GM12878 (cell line): ENCODE measurements at regions not wholly inside any gene's neighbourhood (a gene's known extent, or its start where the extent isn't known, plus 50 kb on each side); places are given as distances from the start of the nearest gene placed in this dataset.

Experiments used
- ATAC-seq: fragments of 200-7000 bp; cut with Tn5 transposase; 3 replicates; pipeline ENCODE4 v1.9.1; 2020; ENCODE audit warnings: mild to moderate bottlenecking, moderate library complexity
- BruUV-seq: library from RNA; stranded (reverse); fragments of 400-500 nt; replicated peaks from 2 replicates; lab custom pipeline; 2021; lab: Mats Ljungman, UMichigan
- CTCF ChIA-PET: fragments of 300-600 bp; sonication (Branson Sonifier 250); formaldehyde crosslinking; extraction: SDS; loops from one replicate; lab custom pipeline; 2021; ENCODE audit warnings: inconsistent platforms; lab: Yijun Ruan, JAX
- POLR2A ChIA-PET: fragments of 350-600 bp; formaldehyde crosslinking; extraction: SDS; loops from one replicate; lab custom pipeline; 2021; ENCODE audit warnings: inconsistent platforms; lab: Charles Lee
- RAD21 ChIA-PET: fragments of 300-600 bp; sonication (Branson Sonifier 250); formaldehyde crosslinking; loops from one replicate; lab custom pipeline; 2023; ENCODE audit warnings: antibody characterized with exemption; ENCODE audit not compliant: unreplicated experiment; lab: Charles Lee
- SMC1A ChIA-PET: fragments of 300-600 bp; sonication (Branson Sonifier 250); formaldehyde crosslinking; loops from one replicate; lab custom pipeline; 2023; ENCODE audit not compliant: unreplicated experiment, uncharacterized antibody; lab: Charles Lee
- DNase-seq: peaks from one replicate; pipeline ENCODE4 v3.0.0-alpha.2; 2011; ENCODE audit warnings: low read depth, low spot score
- FAIRE-seq: peaks from 3 replicates; lab custom pipeline; 2011; peaks lifted over from hg19 to GRCh38; lab: Jason Lieb, UNC
- H2AFZ ChIP-seq: 2 replicates; pipeline ENCODE4 v1.6.0; 2011; ENCODE audit warnings: low read depth, low read length, control low read depth; ENCODE audit not compliant: control insufficient read depth
- H3K27ac ChIP-seq: 2 replicates; pipeline ENCODE4 v1.5.1; 2011; ENCODE audit warnings: control low read depth; ENCODE audit not compliant: control insufficient read depth, insufficient read depth
- H3K27me3 ChIP-seq, 2 experiments: replicated peaks in 1 of 2; 2 replicates each; pipeline versions ENCODE4 v1.6.0 to v1.6.1; 2011; ENCODE audit warnings: low read length in 1 of 2; ENCODE audit not compliant: control insufficient read depth in 2 of 2, insufficient read depth in 2 of 2
- H3K36me3 ChIP-seq, 2 experiments: 2 replicates each; pipeline ENCODE4 v1.5.1; 2011; ENCODE audit warnings: low read length in 1 of 2; ENCODE audit not compliant: control insufficient read depth in 2 of 2, insufficient read depth in 2 of 2
- H3K4me1 ChIP-seq: 2 replicates; pipeline ENCODE4 v1.6.1; 2011; ENCODE audit warnings: mild to moderate bottlenecking, low read length, moderate library complexity, mixed read lengths; ENCODE audit not compliant: control insufficient read depth, insufficient read depth
- H3K4me2 ChIP-seq: 2 replicates; pipeline ENCODE4 v1.6.0; 2011; ENCODE audit warnings: control low read depth; ENCODE audit not compliant: control insufficient read depth, insufficient read depth
- H3K4me3 ChIP-seq: fragments of 200-600 bp; sonication (generic); 2 replicates; pipeline ENCODE4 v1.5.1; 2016
- H3K79me2 ChIP-seq: 2 replicates; pipeline ENCODE4 v1.6.0; 2011; ENCODE audit warnings: low read length; ENCODE audit not compliant: control insufficient read depth, insufficient read depth
- H3K9ac ChIP-seq: 2 replicates; pipeline ENCODE4 v1.8.0; 2011; ENCODE audit warnings: low read length, control low read depth, mixed read lengths; ENCODE audit not compliant: control insufficient read depth, insufficient read depth
- H3K9me3 ChIP-seq: replicated peaks from 3 replicates; pipeline ENCODE4 v1.5.1; 2011; ENCODE audit warnings: mild to moderate bottlenecking, low read length; ENCODE audit not compliant: control insufficient read depth, insufficient read depth
- H4K20me1 ChIP-seq: 2 replicates; pipeline ENCODE4 v1.6.0; 2011; ENCODE audit not compliant: control insufficient read depth, insufficient read depth
- CBFB ChIP-seq: IDR thresholded peaks from 2 replicates; pipeline ENCODE4 v1.6.1; 2016; ENCODE audit warnings: antibody characterized with exemption, low read depth
- CHD1 ChIP-seq: IDR thresholded peaks from 2 replicates; pipeline ENCODE4 v1.6.1; 2012; ENCODE audit warnings: low read depth, low read length, improper control_type of control experiment
- IKZF2 ChIP-seq, 2 experiments: fragments of 450-650 bp; IDR thresholded peaks; 2 replicates each; pipeline ENCODE4 v1.6.1; 2017; ENCODE audit warnings: mild to moderate bottlenecking in 2 of 2, moderate library complexity in 2 of 2
- IRF3 ChIP-seq: fragments of 450-650 bp; IDR thresholded peaks from 2 replicates; pipeline ENCODE4 v1.6.1; 2014; ENCODE audit warnings: mild to moderate bottlenecking
- KDM1A ChIP-seq: fragments of 200-600 bp; sonication (generic); IDR thresholded peaks from 2 replicates; pipeline ENCODE4 v1.6.1; 2016; ENCODE audit warnings: borderline replicate concordance
- RAD51 ChIP-seq: fragments of 450-650 bp; IDR thresholded peaks from 2 replicates; pipeline ENCODE4 v1.6.1; 2016; ENCODE audit warnings: moderate library complexity, mild to moderate bottlenecking, inconsistent platforms
- RB1 ChIP-seq: fragments of 450-650 bp; formaldehyde crosslinking; IDR thresholded peaks from 2 replicates; pipeline ENCODE4 v1.6.1; 2017; ENCODE audit warnings: mild to moderate bottlenecking, borderline replicate concordance
- RCOR1 ChIP-seq: conservative IDR thresholded peaks from 2 replicates; pipeline ENCODE4 v1.6.1; 2012; ENCODE audit warnings: low read depth, low read length, improper control_type of control experiment
- in situ Hi-C: fragments of 300-500 bp; cut with MboI; formaldehyde crosslinking; loops from 9 replicates; pipeline ENCODE4 v1.14.3; 2018; ENCODE audit warnings: mixed read lengths
- intact Hi-C: fragments of 100-400 bp; cut with micrococcal nuclease; formaldehyde crosslinking; loops from one replicate; pipeline ENCODE4 v1.14.2; 2022; ENCODE audit not compliant: unreplicated experiment
- TF ChIP-seq, protein P1 (sequence below): IDR thresholded peaks from 2 replicates; pipeline ENCODE4 v1.6.1; 2012; ENCODE audit warnings: low read depth, low read length, improper control_type of control experiment
- TF ChIP-seq, protein P2 (sequence below): IDR thresholded peaks from 2 replicates; pipeline ENCODE4 v1.6.1; 2011; ENCODE audit warnings: low read depth, mild to moderate bottlenecking, low read length, moderate library complexity, borderline replicate concordance; ENCODE audit errors: extremely low read depth

DNA sequence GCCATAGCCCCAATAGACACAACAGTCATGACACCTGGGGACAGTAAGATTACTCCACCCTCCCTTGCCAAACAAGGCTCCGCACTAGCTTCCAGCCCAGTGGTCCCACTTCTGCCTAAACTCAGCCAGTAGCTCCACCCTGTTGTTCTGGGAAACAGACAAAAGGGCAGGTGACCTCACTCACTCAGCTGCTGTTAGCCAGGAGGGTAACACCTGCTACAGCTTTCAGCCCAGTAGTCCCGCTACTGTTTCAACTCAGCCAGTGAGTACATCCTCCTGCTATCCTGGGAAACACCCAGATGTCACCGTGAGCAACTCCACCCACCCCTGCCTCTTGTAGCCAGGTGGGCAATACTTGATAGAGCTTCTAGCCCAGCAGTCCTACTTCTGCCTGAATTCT lies 162.7 kb upstream of the CPXCR1 start (continued):
- TF ChIP-seq, protein P1, sequence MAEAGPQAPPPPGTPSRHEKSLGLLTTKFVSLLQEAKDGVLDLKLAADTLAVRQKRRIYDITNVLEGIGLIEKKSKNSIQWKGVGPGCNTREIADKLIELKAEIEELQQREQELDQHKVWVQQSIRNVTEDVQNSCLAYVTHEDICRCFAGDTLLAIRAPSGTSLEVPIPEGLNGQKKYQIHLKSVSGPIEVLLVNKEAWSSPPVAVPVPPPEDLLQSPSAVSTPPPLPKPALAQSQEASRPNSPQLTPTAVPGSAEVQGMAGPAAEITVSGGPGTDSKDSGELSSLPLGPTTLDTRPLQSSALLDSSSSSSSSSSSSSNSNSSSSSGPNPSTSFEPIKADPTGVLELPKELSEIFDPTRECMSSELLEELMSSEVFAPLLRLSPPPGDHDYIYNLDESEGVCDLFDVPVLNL: no peak
- TF ChIP-seq CBFB: no peak
- TF ChIP-seq KDM1A: no peak
- TF ChIP-seq RB1: no peak

- Histone ChIP-seq H3K4me3 (no peak overlapping the region), H3K4me2 (no peak overlapping the region), H4K20me1 (no peaks in the 10 kb centered on the region), H3K27ac (no peak overlapping the region)
- CTCF ChIA-PET: no interaction called here
- intact Hi-C loops: no loop called here
- TF ChIP-seq CHD1: no peak
- no peak for TF ChIP-seq RCOR1
- no peak for TF ChIP-seq RAD51
- no peak for TF ChIP-seq IKZF2 (IDR thresholded peaks at IDR 0.05)
- no peak for TF ChIP-seq IRF3
- TF ChIP-seq, protein P2, sequence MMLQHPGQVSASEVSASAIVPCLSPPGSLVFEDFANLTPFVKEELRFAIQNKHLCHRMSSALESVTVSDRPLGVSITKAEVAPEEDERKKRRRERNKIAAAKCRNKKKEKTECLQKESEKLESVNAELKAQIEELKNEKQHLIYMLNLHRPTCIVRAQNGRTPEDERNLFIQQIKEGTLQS: no peak
- TF ChIP-seq, all 136 proteins: peak for 0
- no peak for DNase-seq
- ATAC-seq: no peak
- ChIA-PET RAD21 (no interaction called here), POLR2A (no interaction called here), SMC1A (no interaction called here)
- in situ Hi-C loops: no loop called here
- no peak overlapping the region for H2AFZ ChIP-seq
- H3K27me3 ChIP-seq: no peaks in the 10 kb centered on the region
- H3K4me1 ChIP-seq: no peaks in the 10 kb centered on the region
- H3K9ac ChIP-seq: no peak overlapping the region
- no peaks in the 10 kb centered on the region for H3K9me3 ChIP-seq
- no peaks in the 10 kb centered on the region for H3K36me3 ChIP-seq
- FAIRE-seq: no peak
- BruUV-seq: no TSS peak
- H3K79me2 ChIP-seq: no peaks in the 10 kb centered on the region
Observed at GRCh38 chrX:88586317-88586716, 160.7 kb upstream of the CPXCR1 start.
